BLaER1 treated with 17β-estradiol and CSF1 and Interleukin-3, amounts not matched to agents 10 nM and 100 nM (cell line): ENCODE measurements at regions not wholly inside any gene's neighbourhood (a gene's known extent, or its start where the extent isn't known, plus 50 kb on each side); places are given as distances from the start of the nearest gene placed in this dataset.
"Not testable (repeated sequence)": the region's sequence is repeated elsewhere in the genome, so short reads cannot be mapped to it uniquely, and the experiment has no call there.

Source experiments
- H3K27ac ChIP-seq, 11 experiments: shearing (Covaris generic); formaldehyde crosslinking; 2 replicates each; pipeline ENCODE4 v1.8.1; 2022
- H3K27me3 ChIP-seq, 11 experiments: shearing (Covaris generic); formaldehyde crosslinking; 2 replicates each; pipeline ENCODE4 v1.8.1; 2022
- H3K36me3 ChIP-seq, 11 experiments: shearing (Covaris generic); formaldehyde crosslinking; 2 replicates each; pipeline ENCODE4 v1.8.1; 2022
- H3K4me1 ChIP-seq, 10 experiments: shearing (Covaris generic); formaldehyde crosslinking; 2 replicates each; pipeline ENCODE4 v1.8.1; 2022
- H3K4me2 ChIP-seq, 11 experiments: shearing (Covaris generic); formaldehyde crosslinking; 2 replicates each; pipeline ENCODE4 v1.8.1; 2022
- H3K4me3 ChIP-seq, 10 experiments: shearing (Covaris generic); formaldehyde crosslinking; 2 replicates each; pipeline ENCODE4 v1.8.1; 2022
- H3K9ac ChIP-seq, 11 experiments: shearing (Covaris generic); formaldehyde crosslinking; 2 replicates each; pipeline ENCODE4 v1.8.1; 2022
- H3K9me3 ChIP-seq, 11 experiments: shearing (Covaris generic); formaldehyde crosslinking; replicated peaks in 1 of 11; 2 replicates each; pipeline ENCODE4 v1.8.1; 2022
- H4K20me1 ChIP-seq, 11 experiments: shearing (Covaris generic); formaldehyde crosslinking; 2 replicates each; pipeline ENCODE4 v1.8.1; 2022
- Cebpa-rat ChIP-seq, 11 experiments: shearing (Covaris generic); IDR thresholded peaks; 2 replicates each; pipeline ENCODE4 v1.8.1; 2022

- Histone ChIP-seq H3K4me1 (peaks cover 0 to 47% (median 0%) of the 10 kb centered on the region in 10 experiments; a peak in 6 of 20 replicates), H3K9ac (no peak overlapping the region), H3K4me2 (no peak overlapping the region), H3K9me3 (0 out of 22 replicates have a peak, but pooled peaks cover 0 to 4% (median 0%) of the 10 kb centered on the region in 11 experiments), H3K36me3 (no peaks in the 10 kb centered on the region), H4K20me1 (no peaks in the 10 kb centered on the region), H3K4me3 (no peak overlapping the region), H3K27me3 (no peaks in the 10 kb centered on the region), H3K27ac (no peak overlapping the region)
- no peak for TF ChIP-seq Cebpa-rat (IDR thresholded peaks at IDR 0.05)
These were observed 168.5 kb downstream of the CYB561 start for GRCh38 chr17:63277629-63278028.

- Histone ChIP-seq H4K20me1 (no peaks in the 10 kb centered on the region), H3K27ac (peak overlapping the region in 1 of 11 experiments; percentile 23; a peak in 1 of 22 replicates), H3K9me3 (peaks cover 0 to 6% (median 0%) of the 10 kb centered on the region in 11 experiments; a peak in 4 of 22 replicates), H3K27me3 (no peaks in the 10 kb centered on the region), H3K36me3 (no peaks in the 10 kb centered on the region), H3K4me2 (peak overlapping the region in 3 of 11 experiments; percentile 21 to 46 (median 24); a peak in 3 of 22 replicates), H3K4me3 (no peak overlapping the region), H3K9ac (no peak overlapping the region), H3K4me1 (peaks cover 0 to 47% (median 0%) of the 10 kb centered on the region in 10 experiments; a peak in 6 of 20 replicates)
- TF ChIP-seq Cebpa-rat (IDR thresholded peaks at IDR 0.05): no peak
These were observed 167.2 kb downstream of the CYB561 start for GRCh38 chr17:63278728-63279442.

- peaks cover 0 to 45% (median 0%) of the 10 kb centered on the region in 10 experiments; a peak in 6 of 20 replicates for H3K4me1 ChIP-seq
- no peak overlapping the region for H3K9ac ChIP-seq
- H3K4me3 ChIP-seq: no peak overlapping the region
- H3K9me3 ChIP-seq: peaks cover 0 to 9% (median 0%) of the 10 kb centered on the region in 11 experiments; a peak in 5 of 22 replicates
- no peak for TF ChIP-seq Cebpa-rat (IDR thresholded peaks at IDR 0.05)
- peak overlapping the region in 1 of 11 experiments; percentile 23; a peak in 1 of 22 replicates for H3K27ac ChIP-seq
- no peaks in the 10 kb centered on the region for H4K20me1 ChIP-seq
- H3K27me3 ChIP-seq: no peaks in the 10 kb centered on the region
- no peaks in the 10 kb centered on the region for H3K36me3 ChIP-seq
- peak overlapping the region in 4 of 11 experiments; percentile 15 to 46 (median 22); a peak in 5 of 22 replicates for H3K4me2 ChIP-seq
These were observed 166.4 kb downstream of the CYB561 start for GRCh38 chr17:63279498-63280230.

DNA sequence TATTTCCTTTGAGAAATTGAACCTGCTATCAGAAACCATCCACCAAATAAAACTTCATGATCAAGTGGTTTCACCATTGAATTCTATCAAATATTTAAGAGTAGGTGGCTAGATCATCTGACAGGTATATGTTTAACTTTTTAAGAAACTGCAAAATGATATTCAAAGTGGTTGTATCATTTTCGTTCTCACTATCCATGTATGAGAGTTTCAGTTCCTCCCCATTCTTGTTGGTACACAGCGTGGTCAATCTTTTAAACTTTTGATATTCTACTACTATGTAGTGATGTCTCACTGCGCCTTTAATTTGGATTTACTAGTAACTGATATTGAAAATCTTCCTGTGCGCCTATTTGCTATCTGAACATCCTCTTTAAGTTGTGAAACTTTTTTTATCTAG lies 163.7 kb downstream of the CYB561 start:
- Histone ChIP-seq H4K20me1 (no peaks in the 10 kb centered on the region), H3K9me3 (peaks cover 19 to 32% (median 21%) of the 10 kb centered on the region in 11 experiments), H3K27me3 (no peaks in the 10 kb centered on the region), H3K4me3 (no peak overlapping the region), H3K9ac (no peak overlapping the region), H3K36me3 (peaks cover 0 to 18% (median 0%) of the 10 kb centered on the region in 11 experiments; a peak in 6 of 22 replicates), H3K4me2 (0 out of 22 replicates have a peak overlapping the region, but pooled peaks of 1 of the 11 experiments have one; percentile 1), H3K27ac (no peak overlapping the region), H3K4me1 (peaks cover 0 to 25% (median 0%) of the 10 kb centered on the region in 10 experiments; a peak in 6 of 20 replicates)
- no peak for TF ChIP-seq Cebpa-rat (IDR thresholded peaks at IDR 0.05)

DNA sequence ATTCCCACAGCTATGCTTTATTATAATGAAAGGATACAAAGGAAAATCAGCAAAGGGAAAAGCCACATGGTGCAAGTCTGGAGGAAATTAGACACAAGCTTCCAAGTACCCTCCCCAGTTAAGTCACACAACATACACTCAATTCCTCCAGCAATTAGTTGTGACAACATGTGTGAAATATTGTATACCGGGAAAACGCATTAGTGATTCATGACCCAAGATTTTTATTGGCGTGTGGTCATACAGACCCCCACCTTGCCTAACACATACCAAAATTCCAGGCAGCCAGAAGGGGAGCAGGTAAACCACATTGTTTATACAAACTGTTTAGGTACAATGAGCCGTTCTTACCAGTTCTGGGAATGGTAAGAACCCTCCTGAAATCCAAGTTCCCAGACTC lies 160.6 kb downstream of the CYB561 start:
- Histone ChIP-seq H4K20me1 (no peaks in the 10 kb centered on the region), H3K4me2 (no peak overlapping the region), H3K36me3 (peaks cover 0 to 18% (median 0%) of the 10 kb centered on the region in 11 experiments; a peak in 7 of 22 replicates), H3K9me3 (peaks cover 20 to 38% (median 26%) of the 10 kb centered on the region in 11 experiments), H3K4me3 (no peak overlapping the region), H3K27me3 (no peaks in the 10 kb centered on the region), H3K4me1 (peaks cover 0 to 14% (median 0%) of the 10 kb centered on the region in 10 experiments; a peak in 2 of 20 replicates), H3K27ac (no peak overlapping the region), H3K9ac (no peak overlapping the region)
- TF ChIP-seq Cebpa-rat (IDR thresholded peaks at IDR 0.05): no peak

GRCh38 chr17:63286254-63286653 lies 159.9 kb downstream of the CYB561 start:
- Histone ChIP-seq H3K4me1 (peaks cover 0 to 17% (median 0%) of the 10 kb centered on the region in 10 experiments; a peak in 1 of 20 replicates), H3K27ac (no peak overlapping the region), H3K4me2 (no peak overlapping the region), H3K9me3 (peaks cover 20 to 38% (median 26%) of the 10 kb centered on the region in 11 experiments), H3K9ac (no peak overlapping the region), H3K36me3 (peaks cover 0 to 18% (median 0%) of the 10 kb centered on the region in 11 experiments; a peak in 7 of 22 replicates), H4K20me1 (no peaks in the 10 kb centered on the region), H3K27me3 (no peaks in the 10 kb centered on the region), H3K4me3 (no peak overlapping the region)
- TF ChIP-seq Cebpa-rat (IDR thresholded peaks at IDR 0.05): no peak

- H4K20me1 ChIP-seq, H3K4me2 ChIP-seq, H3K27me3 ChIP-seq, H3K4me3 ChIP-seq, H3K27ac ChIP-seq, H3K9ac ChIP-seq: not testable (repeated sequence)
- peaks cover 0 to 17% (median 0%) of the 10 kb centered on the region in 10 experiments; a peak in 1 of 20 replicates for H3K4me1 ChIP-seq
- peaks cover 20 to 38% (median 26%) of the 10 kb centered on the region in 11 experiments for H3K9me3 ChIP-seq
- peaks cover 0 to 18% (median 0%) of the 10 kb centered on the region in 11 experiments; a peak in 7 of 22 replicates for H3K36me3 ChIP-seq
These were observed 159.1 kb downstream of the CYB561 start for GRCh38 chr17:63287006-63287405.

- no peak for TF ChIP-seq Cebpa-rat (IDR thresholded peaks at IDR 0.05)
- Histone ChIP-seq H3K27ac (no peak overlapping the region), H4K20me1 (no peaks in the 10 kb centered on the region), H3K36me3 (peaks cover 0 to 18% (median 0%) of the 10 kb centered on the region in 11 experiments; a peak in 8 of 22 replicates), H3K27me3 (no peaks in the 10 kb centered on the region), H3K4me3 (no peak overlapping the region), H3K4me2 (peak overlapping the region in 1 of 11 experiments; percentile 35; a peak in 1 of 22 replicates), H3K9me3 (peaks cover 17 to 31% (median 27%) of the 10 kb centered on the region in 11 experiments), H3K4me1 (peaks cover 0 to 25% (median 0%) of the 10 kb centered on the region in 10 experiments; a peak in 4 of 20 replicates), H3K9ac (no peak overlapping the region)
These were observed 156.2 kb downstream of the CYB561 start for GRCh38 chr17:63289931-63290330.
